Lower leg skin (tissue), 3 donors: ENCODE measurements at regions not wholly inside any gene's neighbourhood (a gene's known extent, or its start where the extent isn't known, plus 50 kb on each side); places are given as distances from the start of the nearest gene placed in this dataset.

ENCODE experiments used
- POLR2A ChIP-seq, 2 donors: fragments of 450-650 bp; IDR thresholded peaks; one replicate each; pipeline ENCODE4 v1.6.1; 2016 to 2017; ENCODE audit warnings: antibody characterized with exemption in 2 of 2, mild to moderate bottlenecking in 1 of 2, moderate library complexity in 1 of 2
- TF ChIP-seq, protein P1 (sequence below), 3 donors: fragments of 450-650 bp; IDR thresholded peaks; one replicate each; pipeline ENCODE4 v1.5.1; 2016; ENCODE audit warnings: antibody characterized with exemption in 3 of 3, mild to moderate bottlenecking in 3 of 3, moderate library complexity in 2 of 3

DNA sequence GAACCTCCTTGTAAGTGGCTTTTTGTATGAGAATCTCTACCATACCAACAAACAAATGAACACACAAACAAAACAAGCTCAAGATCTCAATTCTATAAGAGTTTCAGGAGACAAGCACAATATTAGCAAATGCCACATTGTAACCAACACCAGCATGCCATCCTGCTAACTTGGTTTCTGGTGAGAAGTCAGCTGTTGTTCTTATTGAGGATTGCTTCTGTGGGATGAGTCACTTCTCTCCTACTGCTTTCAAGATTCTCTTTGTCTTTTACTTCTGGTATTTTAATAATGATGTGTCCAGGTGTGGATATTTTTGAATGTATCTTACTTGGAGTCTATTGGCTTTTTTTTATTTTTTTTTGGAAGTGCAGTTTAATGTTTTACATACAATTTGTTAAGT, 131.7 kb downstream of the BCL2L11 start:
- TF ChIP-seq, protein P1, sequence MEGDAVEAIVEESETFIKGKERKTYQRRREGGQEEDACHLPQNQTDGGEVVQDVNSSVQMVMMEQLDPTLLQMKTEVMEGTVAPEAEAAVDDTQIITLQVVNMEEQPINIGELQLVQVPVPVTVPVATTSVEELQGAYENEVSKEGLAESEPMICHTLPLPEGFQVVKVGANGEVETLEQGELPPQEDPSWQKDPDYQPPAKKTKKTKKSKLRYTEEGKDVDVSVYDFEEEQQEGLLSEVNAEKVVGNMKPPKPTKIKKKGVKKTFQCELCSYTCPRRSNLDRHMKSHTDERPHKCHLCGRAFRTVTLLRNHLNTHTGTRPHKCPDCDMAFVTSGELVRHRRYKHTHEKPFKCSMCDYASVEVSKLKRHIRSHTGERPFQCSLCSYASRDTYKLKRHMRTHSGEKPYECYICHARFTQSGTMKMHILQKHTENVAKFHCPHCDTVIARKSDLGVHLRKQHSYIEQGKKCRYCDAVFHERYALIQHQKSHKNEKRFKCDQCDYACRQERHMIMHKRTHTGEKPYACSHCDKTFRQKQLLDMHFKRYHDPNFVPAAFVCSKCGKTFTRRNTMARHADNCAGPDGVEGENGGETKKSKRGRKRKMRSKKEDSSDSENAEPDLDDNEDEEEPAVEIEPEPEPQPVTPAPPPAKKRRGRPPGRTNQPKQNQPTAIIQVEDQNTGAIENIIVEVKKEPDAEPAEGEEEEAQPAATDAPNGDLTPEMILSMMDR (IDR thresholded peaks at IDR 0.05): no peak
- TF ChIP-seq POLR2A (IDR thresholded peaks at IDR 0.05): no peak
